Neutrophil (primary cell): ENCODE measurements at regions not wholly inside any gene's neighbourhood (a gene's known extent, or its start where the extent isn't known, plus 50 kb on each side); places are given as distances from the start of the nearest gene placed in this dataset.

Source experiments
- H3K27ac ChIP-seq: fragments of 200-600 bp; sonication (generic); 2 replicates; pipeline ENCODE4 v1.5.1; 2016; ENCODE audit warnings: mild to moderate bottlenecking, moderate library complexity
- H3K27me3 ChIP-seq: fragments of 200-600 bp; sonication (generic); 2 replicates; pipeline ENCODE4 v1.6.0; 2016; ENCODE audit warnings: mild to moderate bottlenecking
- H3K36me3 ChIP-seq: fragments of 200-600 bp; sonication (generic); 2 replicates; pipeline ENCODE4 v1.5.1; 2017
- H3K4me1 ChIP-seq, 2 experiments: fragments of 200-600 bp in 1 of 2; sonication (generic) in 1 of 2; 1 replicate in 1 of 2; 2 replicates in 1 of 2; pipeline versions ENCODE4 v1.5.1 to v1.6.1; 2013 to 2016; ENCODE audit warnings: low read depth in 1 of 2, low read length in 1 of 2, mild to moderate bottlenecking in 1 of 2, moderate library complexity in 1 of 2; ENCODE audit not compliant: control insufficient read depth in 1 of 2, insufficient read depth in 1 of 2
- H3K4me3 ChIP-seq, 2 experiments: fragments of 200-600 bp in 1 of 2; sonication (generic) in 1 of 2; 1 replicate in 1 of 2; 2 replicates in 1 of 2; pipeline ENCODE4 v1.5.1; 2013 to 2016; ENCODE audit warnings: low read depth in 1 of 2, low read length in 1 of 2, mild to moderate bottlenecking in 1 of 2, moderate library complexity in 1 of 2
- H3K9me3 ChIP-seq: fragments of 200-600 bp; sonication (generic); 2 replicates; pipeline ENCODE4 v1.5.1; 2016
- CTCF ChIP-seq: fragments of 200-600 bp; sonication (generic); IDR thresholded peaks from 2 replicates; pipeline ENCODE4 v1.5.1; 2016; ENCODE audit warnings: antibody characterized with exemption

GRCh38 chr10:29083096-29083495 lies 205.8 kb upstream of the LYZL1 start:
- TF ChIP-seq CTCF = no peak
- Histone ChIP-seq H3K27ac (no peak overlapping the region), H3K4me3 (no peak overlapping the region), H3K27me3 (no peaks in the 10 kb centered on the region), H3K9me3 (no peaks in the 10 kb centered on the region), H3K36me3 (no peaks in the 10 kb centered on the region), H3K4me1 (no peaks in the 10 kb centered on the region)

- TF ChIP-seq CTCF = no peak
Observed at GRCh38 chr10:29084681-29085307, 204.1 kb upstream of the LYZL1 start.

GRCh38 chr10:29089091-29089490 lies 199.8 kb upstream of the LYZL1 start:
- H3K4me1 ChIP-seq = no peaks in the 10 kb centered on the region
- no peak for TF ChIP-seq CTCF
- no peak overlapping the region for H3K4me3 ChIP-seq
- H3K27ac ChIP-seq = no peak overlapping the region
- no peaks in the 10 kb centered on the region for H3K27me3 ChIP-seq
- no peaks in the 10 kb centered on the region for H3K9me3 ChIP-seq
- no peaks in the 10 kb centered on the region for H3K36me3 ChIP-seq

More at GRCh38 chr10:29084681-29085307, 204.1 kb upstream of the LYZL1 start:
- Histone ChIP-seq H3K4me3 (no peak overlapping the region), H3K4me1 (no peaks in the 10 kb centered on the region), H3K27me3 (no peaks in the 10 kb centered on the region), H3K36me3 (no peaks in the 10 kb centered on the region), H3K27ac (no peak overlapping the region), H3K9me3 (no peaks in the 10 kb centered on the region)

GRCh38 chr10:29096303-29096824 lies 192.5 kb upstream of the LYZL1 start:
- Histone ChIP-seq H3K4me3 (no peak overlapping the region), H3K4me1 (no peaks in the 10 kb centered on the region), H3K36me3 (no peaks in the 10 kb centered on the region), H3K9me3 (no peaks in the 10 kb centered on the region), H3K27me3 (peaks cover 21% of the 10 kb centered on the region), H3K27ac (no peak overlapping the region)
- no peak for TF ChIP-seq CTCF

- Histone ChIP-seq H3K27me3 (peaks cover 38% of the 10 kb centered on the region), H3K4me3 (no peak overlapping the region)
Observed at GRCh38 chr10:29098423-29098822, 190.4 kb upstream of the LYZL1 start.

More at GRCh38 chr10:29098423-29098822, 190.4 kb upstream of the LYZL1 start:
- no peaks in the 10 kb centered on the region for H3K9me3 ChIP-seq
- no peaks in the 10 kb centered on the region for H3K4me1 ChIP-seq
- no peaks in the 10 kb centered on the region for H3K36me3 ChIP-seq
- no peak overlapping the region for H3K27ac ChIP-seq
- no peak for TF ChIP-seq CTCF
